Testis (tissue), 2 donors: ENCODE measurements at regions not wholly inside any gene's neighbourhood (a gene's known extent, or its start where the extent isn't known, plus 50 kb on each side); places are given as distances from the start of the nearest gene placed in this dataset.

ENCODE experiments used
- POLR2A ChIP-seq: fragments of 450-650 bp; IDR thresholded peaks from one replicate; pipeline ENCODE4 v1.6.1; 2017; ENCODE audit warnings: antibody characterized with exemption, mild to moderate bottlenecking, moderate library complexity
- TF ChIP-seq, protein P1 (sequence below), 3 experiments: fragments of 450-650 bp in 2 of 3; fragments of 200-600 bp in 1 of 3; sonication (generic) in 1 of 3; IDR thresholded peaks; one replicate each; pipeline ENCODE4 v1.5.1; 2016 to 2019; ENCODE audit warnings: antibody characterized with exemption in 3 of 3, mild to moderate bottlenecking in 2 of 3, moderate library complexity in 1 of 3

DNA sequence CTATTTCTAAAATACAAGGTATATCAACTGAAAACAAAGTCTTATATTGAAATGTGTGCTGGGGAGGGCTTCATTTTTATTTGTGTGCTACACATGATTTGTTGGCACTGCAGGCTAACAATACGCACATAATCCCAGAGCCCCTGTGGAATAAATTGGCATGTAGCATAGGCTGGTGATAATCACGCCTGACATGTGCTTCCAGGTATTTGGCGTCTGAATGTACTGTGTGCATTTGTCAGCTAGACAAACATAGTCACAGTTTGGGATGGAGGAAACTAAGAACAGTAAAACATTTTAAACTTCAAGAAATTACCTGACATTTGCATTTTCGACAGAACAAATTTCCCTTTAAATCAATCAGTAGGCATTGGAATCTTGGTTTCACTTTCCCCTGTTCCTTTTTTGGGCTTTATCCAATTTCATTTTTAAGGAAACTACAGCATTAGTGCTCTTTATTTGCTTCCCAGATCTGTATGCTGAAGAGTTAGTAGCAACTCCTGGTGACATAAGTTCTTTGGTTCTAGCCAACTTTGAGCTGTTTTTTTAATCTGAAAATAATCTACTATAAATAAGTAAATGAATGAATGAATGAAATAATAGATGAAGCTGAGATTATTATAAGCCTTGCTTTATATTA lies 472.3 kb downstream of the PDHA2 start:
- TF ChIP-seq, protein P1, sequence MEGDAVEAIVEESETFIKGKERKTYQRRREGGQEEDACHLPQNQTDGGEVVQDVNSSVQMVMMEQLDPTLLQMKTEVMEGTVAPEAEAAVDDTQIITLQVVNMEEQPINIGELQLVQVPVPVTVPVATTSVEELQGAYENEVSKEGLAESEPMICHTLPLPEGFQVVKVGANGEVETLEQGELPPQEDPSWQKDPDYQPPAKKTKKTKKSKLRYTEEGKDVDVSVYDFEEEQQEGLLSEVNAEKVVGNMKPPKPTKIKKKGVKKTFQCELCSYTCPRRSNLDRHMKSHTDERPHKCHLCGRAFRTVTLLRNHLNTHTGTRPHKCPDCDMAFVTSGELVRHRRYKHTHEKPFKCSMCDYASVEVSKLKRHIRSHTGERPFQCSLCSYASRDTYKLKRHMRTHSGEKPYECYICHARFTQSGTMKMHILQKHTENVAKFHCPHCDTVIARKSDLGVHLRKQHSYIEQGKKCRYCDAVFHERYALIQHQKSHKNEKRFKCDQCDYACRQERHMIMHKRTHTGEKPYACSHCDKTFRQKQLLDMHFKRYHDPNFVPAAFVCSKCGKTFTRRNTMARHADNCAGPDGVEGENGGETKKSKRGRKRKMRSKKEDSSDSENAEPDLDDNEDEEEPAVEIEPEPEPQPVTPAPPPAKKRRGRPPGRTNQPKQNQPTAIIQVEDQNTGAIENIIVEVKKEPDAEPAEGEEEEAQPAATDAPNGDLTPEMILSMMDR (IDR thresholded peaks at IDR 0.05), result no peak
- no peak for TF ChIP-seq POLR2A
